GM21786 (cell line): ENCODE measurements at regions not wholly inside any gene's neighbourhood (a gene's known extent, or its start where the extent isn't known, plus 50 kb on each side); places are given as distances from the start of the nearest gene placed in this dataset.
"Not testable (repeated sequence)": the region's sequence is repeated elsewhere in the genome, so short reads cannot be mapped to it uniquely, and the experiment has no call there.

Experiments
- ATAC-seq: cut with Tn5 transposase; IDR thresholded peaks from one replicate; pipeline ENCODE4 v1.9.1; 2021; ENCODE audit not compliant: unreplicated experiment

DNA sequence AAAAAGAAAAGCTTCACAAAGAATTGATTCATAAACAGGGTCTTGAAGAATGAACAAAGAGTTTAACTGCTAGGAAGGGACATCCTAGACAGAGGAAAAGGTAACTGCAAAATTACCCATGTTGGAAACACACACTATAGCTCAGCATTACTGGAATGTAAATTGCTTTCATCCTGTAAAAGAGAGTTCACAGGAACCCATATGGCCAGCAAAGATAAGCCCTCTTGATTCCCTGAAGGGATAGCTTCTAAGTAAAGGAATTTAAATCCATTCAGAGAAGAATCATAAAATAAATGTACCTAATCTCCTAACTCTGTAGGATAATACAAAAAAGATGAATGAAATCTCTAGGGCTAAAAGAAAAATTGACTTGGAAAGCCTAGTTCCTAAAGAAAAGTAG lies 107.1 kb upstream of the INTU start:
- no peak for ATAC-seq

DNA sequence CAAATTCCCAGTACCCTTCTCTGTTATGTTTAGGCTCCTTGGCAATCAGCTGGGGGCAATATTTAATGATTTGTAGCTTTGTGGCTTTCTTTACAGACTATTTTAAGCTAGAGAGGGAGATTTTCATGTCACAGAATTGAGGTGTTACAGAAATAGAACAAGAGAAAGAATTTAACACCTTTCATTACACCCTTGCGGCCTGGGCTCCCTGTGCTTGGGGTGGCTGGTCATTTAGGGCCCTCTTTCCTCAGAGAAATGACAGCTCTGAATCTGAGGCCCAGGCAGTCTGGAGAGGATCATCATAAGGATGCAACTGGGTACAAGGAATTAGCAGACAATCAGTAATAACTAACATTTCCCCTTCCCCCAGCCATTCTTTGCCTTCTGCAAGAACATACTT lies 104.5 kb upstream of the INTU start:
- no peak for ATAC-seq

DNA sequence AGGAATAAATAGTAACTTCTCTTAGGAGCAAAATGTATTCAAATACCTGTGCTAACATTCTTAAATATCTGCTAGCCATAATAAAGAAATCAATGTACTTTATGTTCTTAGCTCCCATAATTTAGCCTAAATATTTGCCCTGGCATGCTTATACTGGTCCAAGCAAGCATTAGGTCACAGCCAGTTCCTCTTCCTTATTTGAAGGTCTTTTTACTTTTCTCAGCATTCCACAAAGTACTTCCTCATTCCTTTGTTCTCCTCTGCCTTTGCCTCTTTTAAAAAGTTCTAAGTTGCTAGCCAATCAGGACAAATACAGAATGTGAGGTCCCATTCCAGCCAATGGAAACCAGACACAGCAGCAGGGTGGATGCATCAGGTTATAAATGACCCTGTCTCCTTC lies 102.9 kb upstream of the INTU start:
- ATAC-seq: not testable (repeated sequence)

DNA sequence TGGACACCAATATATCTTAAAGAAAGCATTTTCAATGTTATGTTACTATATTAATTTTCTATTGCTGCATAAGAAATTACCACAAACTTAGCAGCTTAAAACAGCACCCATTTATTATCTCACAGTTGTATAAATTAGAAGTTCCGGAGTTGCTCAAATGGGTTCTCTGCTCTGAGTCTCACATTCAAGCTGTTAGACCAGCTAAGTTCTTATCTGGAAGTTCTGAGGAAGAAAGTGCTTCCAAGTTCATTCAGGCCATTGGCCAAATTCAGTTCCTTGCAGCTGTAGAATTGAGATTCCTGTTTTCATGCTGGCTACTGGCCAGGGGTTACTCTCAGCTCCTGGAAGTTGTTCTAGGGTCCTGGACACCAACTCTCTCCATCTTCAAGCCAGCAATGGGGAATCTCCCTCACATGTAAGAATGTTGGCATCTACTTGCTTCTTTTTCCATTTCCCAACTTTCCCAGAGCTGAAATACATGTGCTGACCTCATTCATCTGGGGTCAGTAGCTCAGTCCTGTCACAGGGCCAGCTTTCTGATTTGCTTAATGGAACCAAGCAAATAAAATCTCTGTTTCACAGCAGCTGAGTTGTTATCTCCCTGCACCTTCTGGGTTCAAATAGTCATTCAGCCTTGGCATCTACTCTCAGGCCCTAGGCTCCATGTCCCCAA lies 99.6 kb upstream of the INTU start:
- ATAC-seq: no peak

DNA sequence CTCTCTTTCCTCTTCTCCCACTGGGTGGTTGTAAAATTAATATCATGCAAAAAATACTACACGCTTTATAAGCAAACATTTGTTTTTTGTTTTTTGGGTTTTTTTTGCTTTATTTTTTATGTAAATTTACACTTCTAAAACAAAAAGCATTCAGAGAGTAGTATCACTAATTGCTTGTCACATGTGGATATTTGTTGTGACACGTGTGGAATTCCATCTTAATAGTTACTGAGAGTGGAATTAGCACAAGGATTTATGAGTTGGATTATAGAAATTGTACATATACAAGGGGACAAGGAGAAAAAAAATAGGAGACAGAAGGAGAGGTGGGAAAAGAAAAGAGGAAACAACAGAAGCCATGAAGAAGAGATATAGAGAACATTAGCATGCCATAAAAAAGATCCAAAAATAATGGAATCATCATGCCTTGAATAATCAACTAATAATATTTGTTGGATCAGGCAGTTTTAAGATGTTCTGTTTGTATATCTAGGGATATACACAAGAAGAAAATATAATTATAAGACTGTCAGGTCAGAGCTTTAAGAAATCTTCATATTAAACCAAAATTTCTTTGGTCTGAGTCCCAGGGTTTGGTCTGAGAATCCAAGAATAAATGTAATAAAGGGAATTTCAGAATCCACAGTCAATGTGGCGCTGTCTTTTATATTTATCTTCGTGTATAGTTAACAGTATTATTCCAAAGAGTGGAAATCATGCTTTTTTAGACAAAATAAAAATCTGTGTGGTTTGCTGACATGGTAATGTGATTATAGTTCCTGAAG lies 98.5 kb upstream of the INTU start:
- no peak for ATAC-seq

DNA sequence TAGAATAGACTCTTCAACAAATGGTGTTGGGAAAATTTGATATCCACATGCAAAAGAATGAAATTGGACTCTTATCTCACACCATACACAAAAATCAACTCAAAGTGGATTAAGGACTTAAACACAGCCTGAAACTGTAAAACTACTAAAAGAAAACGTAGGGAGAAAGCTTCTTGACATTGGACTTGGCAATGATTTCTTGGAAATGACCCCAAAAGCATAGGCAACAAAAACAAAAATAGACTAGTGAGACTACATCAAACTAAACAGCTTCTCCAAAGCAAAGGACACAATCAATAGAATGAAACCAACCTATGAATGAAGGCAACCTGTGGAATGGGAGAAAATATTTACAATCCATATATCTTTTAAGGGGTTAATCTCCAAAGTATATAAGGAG lies 94.7 kb upstream of the INTU start:
- no peak for ATAC-seq

DNA sequence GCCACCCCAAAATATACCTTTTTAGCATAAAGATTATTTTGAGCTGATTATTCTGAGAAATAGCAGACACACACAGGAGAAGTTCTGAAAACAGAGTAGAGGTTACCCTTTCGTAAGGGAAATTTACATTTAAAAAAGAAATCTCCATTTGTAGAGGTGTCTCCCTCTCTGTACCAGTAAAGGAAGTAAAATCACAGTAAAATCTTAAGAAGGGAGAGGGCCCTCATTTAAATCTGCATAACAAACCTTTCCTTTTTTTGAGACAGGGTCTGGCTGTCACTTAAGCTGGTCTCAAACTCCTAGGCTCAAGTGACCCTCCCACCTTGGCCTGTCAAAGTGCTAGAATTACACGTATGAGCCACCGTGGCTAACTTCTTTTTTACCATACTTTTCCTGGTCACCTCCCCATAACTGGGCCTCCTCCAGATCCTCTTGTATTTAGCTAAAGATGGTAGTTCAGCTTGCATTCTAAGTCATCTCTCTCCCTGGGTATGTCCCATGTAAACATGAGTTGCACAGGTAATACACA lies 92.2 kb upstream of the INTU start:
- ATAC-seq: no peak

DNA sequence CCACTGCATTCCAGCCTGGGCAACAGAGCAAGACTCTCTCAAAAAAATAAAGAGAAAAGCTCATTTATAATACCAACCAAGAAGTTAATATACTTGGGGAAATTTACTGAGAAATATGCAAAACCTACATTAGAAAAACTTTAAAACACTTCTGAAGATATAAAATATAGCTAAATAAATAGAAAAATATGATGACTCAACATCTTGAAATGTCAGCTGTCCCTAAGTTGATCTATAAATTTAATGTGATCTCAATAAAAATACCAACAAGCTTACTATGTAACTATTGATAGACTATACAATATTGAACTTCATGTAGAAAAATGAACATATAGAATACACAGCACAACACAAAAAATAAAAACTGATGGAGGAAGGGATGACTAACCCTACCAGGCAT lies 87.5 kb upstream of the INTU start:
- no peak for ATAC-seq

DNA sequence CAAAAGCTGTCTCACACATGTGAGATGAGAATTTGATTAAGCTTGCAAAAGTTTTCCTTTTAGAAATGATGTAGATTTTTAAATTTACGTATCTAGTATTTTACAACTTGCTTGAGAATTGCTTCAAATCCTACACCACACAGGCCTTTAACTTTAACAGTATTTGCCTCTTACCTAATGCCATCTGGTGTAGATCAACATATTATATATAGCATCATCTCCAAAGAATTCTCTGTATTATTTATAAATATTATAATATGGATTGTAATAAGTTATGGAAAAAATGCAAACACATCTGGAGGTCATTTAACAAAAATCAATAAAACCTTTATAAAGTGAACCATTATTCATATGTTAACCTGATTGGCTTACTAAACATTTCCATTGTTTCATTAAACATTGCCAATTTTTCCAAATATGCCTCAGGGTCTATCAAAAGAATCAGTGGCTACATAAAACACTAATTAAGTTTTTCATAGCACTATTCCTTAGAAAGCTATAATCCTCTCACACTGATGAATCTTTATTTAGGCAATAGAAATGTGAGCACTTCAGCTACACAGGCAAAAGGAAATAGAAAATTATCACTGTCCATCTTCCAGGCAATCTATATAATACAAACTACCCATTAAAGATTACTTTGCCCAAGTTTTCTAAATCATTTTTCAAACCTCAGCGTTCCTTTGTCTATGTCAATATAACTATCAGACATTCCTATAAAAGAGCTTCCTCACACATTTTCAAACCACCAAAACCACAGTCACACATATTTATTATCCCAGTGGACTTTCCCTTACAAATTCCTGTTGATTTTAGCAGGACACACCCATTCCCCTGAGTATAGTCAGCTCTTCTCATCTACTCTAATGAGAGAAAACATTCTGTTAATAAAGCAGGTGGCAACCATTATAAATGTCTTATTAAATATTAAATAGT lies 83.5 kb upstream of the INTU start:
- no peak for ATAC-seq

DNA sequence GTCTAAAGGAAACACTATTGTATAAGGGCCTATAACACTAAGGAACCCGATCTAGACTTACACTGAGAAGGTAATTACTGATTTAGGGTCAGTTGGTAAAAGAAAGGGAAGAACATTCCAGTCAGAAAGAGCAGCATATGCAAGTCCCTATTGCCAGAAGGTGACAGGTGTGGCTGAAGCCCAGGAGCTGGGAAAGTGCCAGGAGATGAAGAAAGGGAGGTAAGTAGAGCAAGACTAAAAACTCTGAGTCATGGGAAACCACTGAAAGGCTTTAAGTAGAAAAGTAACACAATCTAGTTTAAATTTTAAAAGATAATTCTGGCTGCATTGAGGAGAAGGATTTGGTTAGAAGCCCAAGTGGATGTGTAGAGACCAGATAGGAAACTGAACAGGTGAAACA lies 77.7 kb upstream of the INTU start:
- no peak for ATAC-seq

DNA sequence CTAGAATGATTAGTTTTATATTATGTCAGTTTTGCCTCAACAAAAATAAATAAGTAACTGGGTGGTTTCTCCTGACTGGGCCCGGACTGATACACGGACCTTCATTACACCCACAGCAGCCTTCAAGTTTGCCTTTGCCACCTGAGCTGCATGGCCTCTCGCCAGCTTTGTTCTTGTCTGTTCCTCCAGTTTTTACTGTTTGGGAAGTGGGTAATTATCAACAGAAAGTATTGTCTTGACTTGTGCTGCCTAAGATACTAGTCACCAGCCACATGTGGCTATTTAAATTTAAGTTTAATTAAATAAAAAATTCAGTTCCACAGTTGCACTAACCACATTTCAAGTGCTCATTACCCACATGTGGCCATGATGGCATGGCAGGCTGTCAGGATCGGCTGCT lies 74.7 kb upstream of the INTU start:
- no peak for ATAC-seq

DNA sequence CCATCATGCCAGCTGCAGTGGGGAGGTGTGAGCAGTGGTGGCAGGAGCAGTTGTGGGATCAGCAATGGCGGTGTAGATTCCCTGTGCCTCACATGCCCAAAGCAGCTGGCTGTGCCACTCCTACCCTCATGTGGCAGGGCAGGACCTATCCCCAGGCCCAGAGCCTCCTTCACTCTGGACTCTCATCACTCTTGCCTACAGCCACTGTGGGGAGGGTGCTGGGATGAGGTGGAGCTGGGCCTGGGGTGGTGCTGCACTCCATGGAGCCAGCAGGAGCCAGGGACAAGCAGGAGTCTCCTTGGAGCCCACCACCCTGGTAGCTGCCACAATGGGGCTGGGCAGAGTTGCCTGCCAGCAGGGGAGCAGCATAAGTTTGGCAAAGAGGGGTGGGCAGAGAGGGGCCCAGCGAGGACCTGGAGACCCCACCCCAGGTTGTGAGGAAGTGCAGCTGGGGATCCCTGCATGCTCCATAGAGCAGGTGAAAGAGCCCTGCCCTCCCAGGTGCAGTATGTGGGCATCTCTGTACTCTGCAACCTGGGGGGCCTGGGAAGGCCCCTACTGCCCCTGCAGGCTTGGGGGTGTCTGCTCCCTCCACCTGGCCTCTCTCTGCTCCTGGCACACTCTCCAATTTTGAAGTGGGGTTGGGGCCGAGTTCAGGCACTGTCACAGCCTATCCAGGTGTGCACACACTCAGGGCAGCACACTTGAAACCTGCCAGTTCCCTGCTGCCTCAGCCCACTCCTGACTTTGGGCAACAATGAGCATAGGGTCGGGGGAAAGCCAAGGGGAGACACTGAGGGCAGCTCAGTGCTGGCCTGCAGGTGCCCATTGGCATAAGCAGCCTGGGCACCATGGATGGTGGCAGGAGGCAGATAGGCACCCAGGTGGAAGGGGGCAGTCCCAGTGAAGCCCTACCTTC lies 74.0 kb upstream of the INTU start:
- no peak for ATAC-seq

DNA sequence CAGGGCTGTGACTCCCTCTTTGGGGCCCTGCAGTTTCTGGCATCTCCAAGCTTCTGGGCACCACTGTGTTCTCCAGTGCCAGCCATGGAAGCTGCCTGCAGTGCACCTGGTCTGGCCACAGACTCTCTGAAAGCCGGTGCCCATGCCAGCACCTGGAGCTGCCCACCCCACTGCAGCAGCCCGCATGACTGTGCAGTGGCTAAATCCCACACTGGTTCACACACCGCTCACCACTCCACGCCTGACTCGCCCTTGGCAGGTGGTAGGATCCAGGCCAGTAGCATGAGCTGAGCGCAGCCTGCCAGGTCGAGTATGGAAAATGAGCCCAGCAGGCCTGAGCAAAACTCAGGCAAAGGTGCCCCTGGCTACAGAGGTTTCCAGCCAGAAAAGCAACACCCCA lies 72.8 kb upstream of the INTU start:
- no peak for ATAC-seq

DNA sequence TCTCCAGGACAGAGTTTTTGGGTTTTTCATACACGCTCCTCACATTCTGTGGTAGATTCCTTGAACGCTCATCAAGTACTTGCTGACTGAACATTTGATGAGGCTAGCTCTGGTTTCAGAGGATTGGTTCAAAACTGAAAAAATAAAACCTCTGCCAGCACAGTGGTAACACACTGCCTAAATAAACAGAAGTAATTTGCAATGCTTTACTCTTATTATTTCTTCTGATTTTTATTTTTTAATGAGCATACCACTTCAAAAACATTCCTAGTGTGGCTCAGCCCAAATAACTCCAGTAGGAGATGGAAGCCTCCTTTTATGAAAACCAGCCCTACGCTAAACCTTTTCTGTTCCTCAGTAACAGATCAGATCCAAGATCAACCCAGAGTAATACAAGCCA lies 72.0 kb upstream of the INTU start:
- no peak for ATAC-seq

DNA sequence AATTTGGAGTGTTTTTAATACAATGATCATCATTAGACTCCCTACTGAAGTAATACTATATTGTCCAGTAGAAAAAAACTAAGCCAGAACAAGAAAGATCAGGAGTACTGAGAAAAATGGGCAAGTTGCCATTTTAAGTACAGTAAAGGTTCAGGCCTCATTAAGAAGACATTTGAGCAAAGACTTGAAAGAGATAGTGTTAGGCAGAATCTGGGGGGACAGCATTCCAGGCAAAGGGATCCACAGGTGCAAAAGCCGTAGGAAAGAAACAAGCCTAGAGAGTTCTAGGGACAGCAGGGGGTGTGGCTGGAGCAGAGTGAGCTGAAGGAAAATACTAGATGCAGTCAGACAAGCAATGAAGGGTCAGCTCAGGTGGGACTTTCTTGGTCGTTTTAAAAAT lies 58.1 kb upstream of the INTU start:
- no peak for ATAC-seq

DNA sequence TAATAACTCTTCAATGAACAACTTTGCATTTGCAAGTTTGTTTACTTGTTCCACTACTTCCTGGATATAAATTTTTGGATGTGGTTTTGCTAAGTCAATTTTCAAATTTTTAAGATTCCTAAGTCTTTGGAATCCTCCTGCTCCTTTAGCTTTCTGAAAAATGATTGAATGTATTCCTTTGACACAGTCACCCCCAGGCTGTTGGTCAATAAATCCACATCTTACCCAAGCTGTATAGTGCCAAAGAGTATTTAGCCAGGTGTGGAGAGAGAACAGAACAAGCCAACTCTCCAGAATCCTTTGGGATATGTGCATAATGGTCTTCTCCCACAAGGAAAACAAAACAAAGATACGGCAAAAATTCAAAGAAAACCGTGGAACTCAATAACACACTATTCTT lies 56.9 kb upstream of the INTU start:
- ATAC-seq: no peak

DNA sequence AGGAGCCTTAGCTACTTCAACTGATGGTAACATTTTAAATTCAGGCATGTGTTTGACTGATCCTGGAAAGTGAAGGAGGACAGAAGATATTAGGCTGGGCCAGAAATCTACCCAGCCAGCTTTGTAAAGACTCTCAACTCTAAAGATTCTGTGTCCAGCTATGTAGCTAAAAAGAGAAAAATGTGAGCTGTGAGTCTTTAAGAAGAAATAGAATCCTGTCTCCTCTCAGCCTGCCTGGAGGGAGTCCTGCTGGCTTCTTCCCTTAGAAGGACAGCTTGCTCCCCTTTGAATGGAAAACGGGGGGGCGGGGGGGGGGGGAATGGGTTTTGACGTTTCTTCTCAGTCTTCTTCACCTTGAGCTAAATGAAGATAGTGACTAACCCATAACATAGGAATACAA lies 54.3 kb upstream of the INTU start:
- ATAC-seq: no peak

DNA sequence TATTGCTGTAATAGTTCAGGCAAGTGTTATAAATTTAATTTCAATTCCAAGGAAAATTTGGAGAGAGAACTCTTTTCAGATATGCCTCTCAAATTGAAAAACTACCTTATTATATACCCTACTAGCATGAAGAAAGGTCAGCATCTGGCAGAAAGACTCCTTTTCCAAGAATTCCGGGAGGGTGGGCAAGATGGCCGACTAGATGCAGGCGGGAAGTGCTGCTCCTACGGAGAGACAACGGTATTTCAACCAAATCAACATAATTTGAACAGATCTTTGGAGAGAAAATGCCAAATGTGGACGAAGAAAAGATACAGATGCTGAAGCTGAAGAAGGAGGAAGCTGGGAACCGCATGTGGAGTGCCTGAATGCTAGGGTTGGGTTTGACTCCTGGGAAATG lies 53.8 kb upstream of the INTU start:
- ATAC-seq: no peak

DNA sequence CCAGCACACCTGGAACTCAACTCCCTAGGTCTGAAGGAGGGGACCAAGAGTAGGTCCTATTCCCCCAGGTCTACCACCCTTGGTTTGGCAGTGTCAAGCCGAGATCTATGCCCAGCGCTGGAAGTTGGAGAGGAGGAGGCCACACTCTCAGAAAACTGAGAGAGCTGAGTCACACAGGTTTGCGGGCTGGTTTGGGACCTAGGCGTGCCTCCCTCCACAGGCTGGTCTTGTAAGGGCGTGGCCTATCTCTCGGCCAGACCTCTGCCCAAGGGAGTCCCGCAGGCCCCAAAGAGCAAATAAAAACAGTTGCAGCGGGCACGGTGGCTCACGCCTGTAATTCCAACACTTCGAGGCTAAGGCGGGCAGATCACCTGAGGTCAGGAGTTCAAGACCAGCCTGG lies 52.9 kb upstream of the INTU start:
- ATAC-seq: no peak

DNA sequence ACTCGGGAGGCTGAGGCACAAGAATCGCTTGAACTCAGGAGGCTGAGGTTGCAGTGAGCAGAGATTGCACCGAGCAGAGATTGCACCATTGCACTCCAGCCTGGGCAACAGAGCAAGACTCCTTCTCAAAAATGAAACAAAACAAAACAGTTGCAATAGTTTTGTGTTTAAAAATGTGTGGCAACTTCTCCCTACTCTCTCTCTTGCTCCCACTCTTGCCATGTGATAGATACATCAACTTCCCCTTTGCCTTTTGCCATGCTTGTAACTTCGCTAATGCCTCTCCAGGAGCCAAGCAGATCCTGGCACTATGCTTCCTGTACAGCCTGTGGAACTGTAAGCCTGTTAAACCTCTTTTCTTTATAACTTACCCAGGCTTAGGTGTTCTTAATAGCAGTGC lies 52.5 kb upstream of the INTU start:
- no peak for ATAC-seq

DNA sequence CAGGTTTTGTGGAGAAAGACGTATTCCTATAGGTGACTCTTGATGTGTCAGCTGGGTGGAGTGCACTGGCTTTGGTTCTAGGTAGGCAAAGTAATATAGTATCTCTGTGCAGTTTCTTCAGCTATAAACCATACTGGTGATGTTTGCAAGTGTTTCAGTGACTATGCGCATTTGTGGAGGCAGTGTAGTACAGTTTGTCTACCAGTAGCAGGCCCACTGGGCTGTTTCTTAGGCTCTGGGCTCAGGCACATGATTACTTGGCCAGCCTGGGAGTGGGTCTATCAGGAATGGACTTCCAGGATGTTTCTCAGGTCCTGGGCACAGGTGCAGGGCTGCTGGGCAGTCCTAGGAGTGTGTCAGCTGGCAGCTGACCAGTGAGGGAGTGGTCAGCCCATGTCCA lies 51.9 kb upstream of the INTU start:
- ATAC-seq: no peak
